ENCODE measurements at regions not wholly inside any gene's neighbourhood (a gene's known extent, or its start where the extent isn't known, plus 50 kb on each side); places are given as distances from the start of the nearest gene placed in this dataset.
"Not testable (repeated sequence)": the region's sequence is repeated elsewhere in the genome, so short reads cannot be mapped to it uniquely, and the experiment has no call there.

DNA sequence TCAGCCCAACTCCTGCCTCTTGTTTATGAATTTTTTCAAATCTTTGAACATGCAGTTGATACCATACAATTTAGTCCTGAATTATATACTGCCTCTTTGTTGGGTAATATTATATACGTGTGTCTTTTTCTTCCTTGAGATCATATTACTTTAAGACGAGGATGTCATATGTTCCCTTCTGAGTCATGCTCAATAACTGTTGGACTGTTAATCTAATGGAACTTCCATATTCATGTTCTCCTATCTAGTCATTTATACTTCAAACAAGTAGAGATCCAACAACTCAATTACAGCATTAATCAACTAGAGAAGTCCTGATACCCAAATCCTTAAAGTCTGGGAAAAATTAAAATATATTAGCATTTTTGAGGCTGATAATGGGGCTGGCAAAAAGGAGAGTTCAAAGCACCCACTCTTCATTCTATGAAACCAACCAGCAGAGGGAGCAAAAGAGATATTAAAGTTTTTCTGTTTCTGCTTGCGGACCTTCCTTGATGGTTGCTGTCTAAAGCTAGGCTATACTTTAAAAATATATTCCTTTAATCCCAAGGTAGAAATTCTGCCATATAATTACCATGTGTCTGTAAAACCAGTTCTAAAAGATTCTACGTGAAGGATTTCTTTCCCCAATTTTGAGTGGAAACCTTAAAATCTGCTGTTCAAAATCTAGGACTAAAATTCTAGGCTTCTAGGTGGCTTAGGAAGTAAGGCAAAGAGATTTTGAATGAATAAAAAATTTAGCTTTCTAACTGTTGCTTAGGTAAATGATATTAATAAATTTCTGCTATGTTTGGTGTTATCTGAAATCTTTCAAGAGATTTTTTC lies 498.9 kb downstream of the BCKDHB start:
- TF ChIP-seq GATA1 (IDR thresholded peaks at IDR 0.05; ENCODE audit: low read depth, low read length) (no peak), POLR2A (IDR thresholded peaks at IDR 0.05; ENCODE audit: low read length) (no peak)
- peak; percentile 8 to 21 for DNase-seq

DNA sequence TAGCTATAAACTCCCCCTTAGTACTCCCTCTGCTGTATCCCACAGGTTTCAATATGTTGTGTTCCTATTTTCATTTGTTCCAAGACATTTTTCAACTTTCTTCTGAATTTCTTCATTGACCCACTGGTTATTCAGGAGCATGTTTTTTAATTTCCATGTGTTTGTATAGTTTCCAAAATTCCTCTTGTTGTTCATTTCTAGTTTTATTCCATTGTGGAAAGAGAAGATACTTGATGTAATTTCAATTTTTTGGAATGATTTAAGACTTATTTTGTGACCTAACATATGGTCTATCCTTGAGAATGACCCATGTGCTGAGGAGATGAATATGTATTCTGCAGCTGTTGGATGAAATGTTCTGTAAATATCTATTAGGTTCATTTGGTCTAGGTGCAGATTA lies 497.2 kb downstream of the BCKDHB start:
- no peak for TF ChIP-seq POLR2A (IDR thresholded peaks at IDR 0.05; ENCODE audit: low read length)
- TF ChIP-seq GATA1 (IDR thresholded peaks at IDR 0.05; ENCODE audit: low read depth, low read length) = no peak
- DNase-seq = no peak

DNA sequence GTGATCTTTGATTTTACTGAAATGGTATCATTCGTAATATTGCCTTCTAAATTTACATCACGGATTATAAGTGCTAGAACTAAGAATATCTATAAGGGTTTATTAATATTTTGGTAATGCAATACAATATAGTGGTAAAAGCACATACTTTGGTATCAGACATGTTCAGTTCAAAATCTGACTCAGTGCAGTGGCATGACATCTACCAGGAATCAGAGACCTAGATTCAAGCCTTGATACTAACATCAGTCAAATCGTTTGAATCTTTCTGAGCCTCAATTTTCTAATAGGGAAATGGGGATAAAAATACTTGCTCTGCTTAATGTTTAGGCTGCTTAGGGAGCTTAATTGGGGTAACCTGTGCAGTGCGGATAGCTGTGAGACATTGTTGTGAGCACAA lies 488.0 kb downstream of the BCKDHB start:
- TF ChIP-seq POLR2A (IDR thresholded peaks at IDR 0.05; ENCODE audit: low read length) = no peak
- TF ChIP-seq GATA1 (IDR thresholded peaks at IDR 0.05; ENCODE audit: low read depth, low read length) = no peak
- DNase-seq = no peak

DNA sequence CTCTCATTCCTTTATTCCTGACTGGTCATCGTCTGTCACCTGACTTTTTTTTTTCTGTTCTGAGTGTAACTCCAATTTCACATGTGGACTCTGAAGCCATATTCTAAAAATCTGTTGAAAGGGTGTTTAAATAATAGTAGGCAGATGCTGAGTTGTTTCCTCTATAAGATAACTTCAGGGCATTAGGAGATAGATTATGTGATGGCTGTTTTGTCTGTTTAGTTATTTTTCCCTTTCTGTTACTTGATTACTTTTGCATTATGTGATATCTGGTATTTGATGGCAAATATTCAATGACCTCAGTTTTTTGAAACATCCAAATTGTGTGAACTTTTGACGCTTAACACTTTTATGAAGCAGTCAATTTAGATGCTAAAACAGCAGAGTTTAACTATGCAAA lies 486.0 kb downstream of the BCKDHB start:
- TF ChIP-seq GATA1 (IDR thresholded peaks at IDR 0.05; ENCODE audit: low read depth, low read length) (no peak), POLR2A (IDR thresholded peaks at IDR 0.05; ENCODE audit: low read length) (no peak)
- DNase-seq = no peak

DNA sequence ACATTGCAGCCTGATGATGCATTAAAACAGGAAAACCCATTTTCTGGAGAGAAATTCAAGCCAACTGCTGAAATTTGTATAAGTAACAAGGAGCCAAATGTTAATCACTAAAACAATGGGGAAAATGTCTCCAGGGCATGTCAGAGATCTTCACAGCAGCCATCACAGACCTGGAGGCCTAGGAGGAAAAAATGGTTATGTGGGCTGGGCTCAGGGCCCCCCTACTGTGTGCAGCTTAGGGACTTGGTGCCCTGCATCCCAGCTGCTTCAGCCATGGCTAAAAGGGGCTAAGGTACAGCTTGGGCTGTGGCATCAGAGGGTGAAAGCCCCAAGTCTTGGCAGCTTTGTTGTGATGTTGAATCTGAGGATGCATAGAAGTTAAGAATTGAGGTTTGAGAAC lies 479.8 kb downstream of the BCKDHB start:
- TF ChIP-seq POLR2A (IDR thresholded peaks at IDR 0.05; ENCODE audit: low read length) (no peak), GATA1 (IDR thresholded peaks at IDR 0.05; ENCODE audit: low read depth, low read length) (no peak)
- DNase-seq = no peak

DNA sequence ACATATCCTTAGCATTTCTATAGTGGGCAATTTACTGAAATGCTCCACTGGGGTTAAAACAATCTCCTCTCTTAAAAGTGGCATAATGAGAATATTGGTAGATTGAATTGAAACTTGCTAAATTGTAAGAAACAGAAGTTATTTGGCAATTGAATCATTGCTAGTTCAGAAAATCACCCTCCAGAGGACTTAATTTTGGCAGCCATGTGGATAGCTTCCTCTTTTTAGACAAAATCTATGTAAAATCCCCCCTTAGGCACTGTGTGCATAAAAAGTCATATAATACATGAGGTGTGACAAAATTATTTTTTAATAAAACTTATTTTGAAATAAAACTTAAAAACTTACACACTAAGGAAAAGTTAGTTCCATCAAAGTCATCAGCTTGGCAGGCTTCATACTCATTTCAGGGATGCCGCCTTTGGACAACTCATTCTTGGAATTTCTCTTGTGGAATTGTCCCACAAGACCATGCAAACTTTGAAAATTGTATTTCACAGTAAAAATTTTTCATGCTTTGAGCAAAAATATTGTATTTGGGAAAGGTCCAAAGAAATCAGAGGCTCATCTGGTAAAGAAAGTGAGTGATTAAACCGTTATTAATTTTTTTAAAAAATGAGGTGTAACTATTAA lies 473.0 kb downstream of the BCKDHB start:
- DNase-seq = no peak
- TF ChIP-seq GATA1 (IDR thresholded peaks at IDR 0.05; ENCODE audit: low read depth, low read length) (no peak), POLR2A (IDR thresholded peaks at IDR 0.05; ENCODE audit: low read length) (no peak)

DNA sequence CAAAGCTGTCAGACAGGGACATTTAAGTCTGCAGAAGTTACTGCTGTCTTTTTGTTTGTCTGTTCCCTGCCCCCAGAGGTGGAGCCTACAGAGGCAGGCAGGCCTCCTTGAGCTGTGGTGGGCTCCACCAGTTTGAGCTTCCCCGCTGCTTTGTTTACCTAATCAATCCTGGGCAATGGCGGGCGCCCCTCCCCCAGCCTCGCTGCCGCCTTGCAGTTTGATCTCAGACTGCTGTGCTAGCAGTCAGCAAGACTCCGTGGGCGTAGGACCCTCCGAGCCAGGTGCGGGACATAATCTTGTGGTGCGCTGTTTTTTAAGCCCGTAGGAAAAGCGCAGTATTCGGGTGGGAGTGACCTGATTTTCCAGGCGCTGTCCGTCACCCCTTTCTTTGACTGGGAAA lies 466.8 kb downstream of the BCKDHB start:
- DNase-seq = not testable (repeated sequence)

DNA sequence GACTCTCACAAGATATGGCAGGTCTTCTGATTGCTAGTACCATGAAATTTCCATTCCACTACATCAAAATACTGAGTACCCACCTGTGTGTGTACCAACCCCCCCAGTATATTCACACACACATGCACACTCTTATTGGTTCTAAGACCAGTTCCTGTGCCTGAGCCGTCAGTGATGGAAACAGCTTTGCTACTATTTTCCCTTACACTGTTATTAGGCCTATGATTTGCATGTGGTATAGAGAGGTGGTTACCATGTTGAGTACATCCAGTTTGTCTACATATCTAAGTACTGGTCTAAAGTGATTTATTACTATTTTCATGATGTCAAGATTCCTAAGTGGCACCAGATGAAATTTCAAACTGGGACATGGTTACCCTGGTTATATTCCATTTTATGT lies 459.9 kb downstream of the BCKDHB start:
- TF ChIP-seq GATA1 (IDR thresholded peaks at IDR 0.05; ENCODE audit: low read depth, low read length) (no peak), POLR2A (IDR thresholded peaks at IDR 0.05; ENCODE audit: low read length) (no peak)

DNA sequence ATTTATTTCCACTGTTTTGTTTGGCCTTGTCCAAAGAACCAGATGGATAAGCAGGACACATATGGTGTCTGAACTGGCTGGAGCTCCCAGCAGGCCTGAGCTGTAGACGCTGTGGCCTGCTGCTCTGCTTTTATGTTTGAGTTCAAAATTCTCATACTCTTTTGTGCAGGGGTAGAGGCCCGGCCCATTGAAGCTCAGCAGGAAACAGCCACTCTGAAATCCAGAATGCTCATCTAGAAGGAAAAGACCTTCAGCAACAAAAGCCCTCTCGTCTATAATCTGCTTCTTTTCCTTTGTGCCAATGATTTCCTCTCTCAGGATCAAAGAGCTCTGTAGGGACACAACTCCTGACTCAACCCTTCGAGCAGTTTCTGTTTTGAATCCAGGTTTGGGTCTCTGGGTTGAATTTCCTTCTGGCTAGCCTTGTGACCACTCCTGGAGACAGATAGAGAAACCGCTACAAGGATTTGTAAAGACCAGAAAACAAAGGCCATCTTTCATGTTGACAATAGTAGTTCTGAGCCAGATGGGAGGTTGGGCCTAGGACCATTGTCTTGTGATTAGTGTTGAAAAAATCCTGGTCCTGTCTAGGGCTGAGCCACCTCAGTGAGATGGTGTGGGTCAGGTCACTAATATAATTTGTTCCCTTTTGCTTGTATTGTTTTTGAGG lies 446.7 kb downstream of the BCKDHB start:
- no peak for DNase-seq
- TF ChIP-seq GATA1 (IDR thresholded peaks at IDR 0.05; ENCODE audit: low read depth, low read length) (no peak), POLR2A (IDR thresholded peaks at IDR 0.05; ENCODE audit: low read length) (no peak)

More for the DNA sequence above, 459.9 kb downstream of the BCKDHB start:
- DNase-seq = no peak

DNA sequence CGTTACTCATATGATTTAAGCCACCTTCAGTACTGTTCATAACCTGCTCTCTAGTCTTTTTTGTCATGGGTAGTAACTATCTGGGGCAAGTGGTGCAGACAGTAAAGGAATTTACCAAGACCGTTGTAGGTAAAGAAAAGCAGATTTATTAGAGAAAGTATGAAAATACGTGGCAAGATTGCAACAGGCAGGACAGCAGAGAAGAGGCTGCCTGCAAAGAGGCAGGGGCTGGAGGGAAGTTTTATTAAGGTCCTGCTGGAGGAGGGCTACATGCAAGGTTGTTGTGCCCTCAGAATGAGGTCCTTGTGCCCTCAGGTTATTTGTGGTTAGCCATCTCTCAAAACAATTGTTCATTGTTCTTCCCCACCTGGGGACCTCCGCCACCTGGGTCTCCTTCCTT lies 444.3 kb downstream of the BCKDHB start:
- TF ChIP-seq GATA1 (IDR thresholded peaks at IDR 0.05; ENCODE audit: low read depth, low read length) = no peak
- no peak for TF ChIP-seq POLR2A (IDR thresholded peaks at IDR 0.05; ENCODE audit: low read length)
- no peak for DNase-seq

DNA sequence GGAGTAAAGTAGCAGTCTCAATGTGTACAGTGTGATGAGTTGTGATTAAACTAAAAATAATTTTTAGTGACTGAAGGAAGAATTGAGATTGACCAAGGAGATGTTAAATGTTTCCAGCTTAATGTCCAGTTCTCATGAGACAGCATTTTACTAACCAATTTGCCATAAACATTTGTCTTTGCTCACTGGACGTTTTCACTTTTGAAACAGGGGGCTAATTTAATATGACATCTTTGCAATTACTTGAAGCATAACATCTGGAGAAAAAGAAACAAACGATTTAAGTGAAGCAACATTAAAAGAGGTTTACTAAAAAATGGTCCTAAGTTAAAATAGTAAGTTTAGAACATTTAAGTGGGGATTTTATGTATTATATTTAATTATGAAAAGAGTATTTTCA lies 443.8 kb downstream of the BCKDHB start:
- TF ChIP-seq GATA1 (IDR thresholded peaks at IDR 0.05; ENCODE audit: low read depth, low read length) (no peak), POLR2A (IDR thresholded peaks at IDR 0.05; ENCODE audit: low read length) (no peak)
- DNase-seq = no peak

DNA sequence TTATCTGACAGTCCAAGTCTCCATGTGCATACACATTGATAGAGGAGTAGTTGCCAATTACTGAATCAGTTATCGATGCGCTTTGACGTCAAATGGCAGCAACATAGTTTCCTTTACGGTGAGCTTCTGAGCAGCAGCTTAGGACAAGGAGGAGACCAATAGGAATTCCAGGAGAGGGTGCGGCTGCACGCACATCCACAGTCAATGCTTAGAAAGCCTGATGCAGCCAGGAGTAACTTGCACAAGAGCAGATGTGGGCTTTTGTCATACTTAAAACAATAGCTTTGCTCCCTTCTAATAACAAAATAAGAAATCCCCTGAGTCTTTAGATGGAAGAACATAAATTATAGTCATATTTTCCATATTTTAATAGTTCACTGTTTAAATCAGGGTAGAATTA lies 442.1 kb downstream of the BCKDHB start:
- peak in 1 of 2 experiments; percentile 30 for DNase-seq
- TF ChIP-seq POLR2A (IDR thresholded peaks at IDR 0.05; ENCODE audit: low read length) = no peak
- TF ChIP-seq GATA1 (IDR thresholded peaks at IDR 0.05; ENCODE audit: low read depth, low read length) = no peak

DNA sequence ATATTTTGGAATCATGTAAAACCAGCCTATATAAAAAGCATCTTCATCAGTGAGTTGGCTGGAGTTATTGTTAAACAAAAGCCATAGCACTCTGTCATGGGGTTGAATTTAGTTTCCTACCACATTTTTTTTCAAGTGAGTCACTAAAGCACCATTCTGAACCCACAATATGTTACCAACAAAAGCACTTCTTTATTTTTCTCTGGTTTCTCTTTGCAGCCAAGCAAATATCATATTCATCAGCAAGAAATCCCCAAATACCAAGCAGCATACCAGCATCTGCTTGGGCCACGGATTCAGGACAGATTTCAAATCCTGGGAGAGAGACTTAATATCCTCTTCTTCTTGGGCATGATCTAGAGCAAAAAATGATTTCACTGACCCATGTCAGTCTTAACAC lies 441.4 kb downstream of the BCKDHB start:
- no peak for DNase-seq
- TF ChIP-seq POLR2A (IDR thresholded peaks at IDR 0.05; ENCODE audit: low read length) (no peak), GATA1 (IDR thresholded peaks at IDR 0.05; ENCODE audit: low read depth, low read length) (no peak)

DNA sequence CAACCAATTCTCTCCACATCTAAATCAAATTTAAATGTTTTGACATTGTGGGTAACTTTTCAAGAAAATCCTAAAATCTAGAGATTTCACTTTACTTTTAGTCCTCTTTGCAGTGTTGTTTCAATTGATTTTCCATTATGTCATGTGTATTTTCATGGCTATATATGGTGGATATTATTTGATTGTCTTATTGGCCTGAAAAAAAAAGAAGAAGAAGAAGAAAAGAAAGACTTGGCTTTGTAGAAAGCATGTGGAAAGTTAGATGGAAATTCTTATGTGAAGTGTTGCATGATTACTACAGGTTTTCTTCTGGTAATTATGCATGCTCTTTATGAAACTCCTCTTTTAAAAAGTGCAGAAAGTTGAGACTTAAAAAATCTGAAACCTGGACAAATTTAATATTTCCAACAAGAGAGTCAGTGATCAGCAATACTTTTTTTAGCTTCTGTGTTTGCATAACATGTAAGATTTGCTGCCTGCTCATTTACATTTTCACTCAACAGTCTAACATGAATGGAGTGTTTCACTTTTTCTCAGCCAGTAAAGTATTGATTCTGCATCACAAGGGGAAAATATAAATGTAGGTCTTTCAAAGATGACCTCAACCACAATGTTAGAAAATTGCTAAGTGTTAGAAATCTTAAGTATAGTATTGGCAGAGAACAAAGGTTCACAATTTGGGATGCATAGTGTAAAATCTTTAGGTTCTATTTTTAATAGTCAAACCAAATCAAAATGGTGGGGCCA lies 438.7 kb downstream of the BCKDHB start:
- no peak for DNase-seq
- no peak for TF ChIP-seq GATA1 (IDR thresholded peaks at IDR 0.05; ENCODE audit: low read depth, low read length)
- TF ChIP-seq POLR2A (IDR thresholded peaks at IDR 0.05; ENCODE audit: low read length) = no peak

All from erythroblast (primary cell).